ENCODE measurements at regions not wholly inside any gene's neighbourhood (a gene's known extent, or its start where the extent isn't known, plus 50 kb on each side); places are given as distances from the start of the nearest gene placed in this dataset.

- TF ChIP-seq CTCF (IDR thresholded peaks at IDR 0.05) (no peak), POLR2A (IDR thresholded peaks at IDR 0.05) (no peak)
These were observed 163.5 kb downstream of the SDHAF3 start for GRCh38 chr7:97280950-97281349.
